GM12875 (cell line): ENCODE measurements at regions not wholly inside any gene's neighbourhood (a gene's known extent, or its start where the extent isn't known, plus 50 kb on each side); places are given as distances from the start of the nearest gene placed in this dataset.

ENCODE experiments used
- H3K4me3 ChIP-seq: one replicate; pipeline ENCODE4 v1.5.1; 2011; ENCODE audit warnings: low read depth, low read length, control low read depth
- TF ChIP-seq, protein P1 (sequence below): IDR thresholded peaks from 2 replicates; pipeline ENCODE4 v1.5.1; 2011; ENCODE audit warnings: low read depth, mild to moderate bottlenecking, control low read depth, inconsistent platforms, low read length, moderate library complexity, borderline replicate concordance; ENCODE audit not compliant: insufficient read depth

DNA sequence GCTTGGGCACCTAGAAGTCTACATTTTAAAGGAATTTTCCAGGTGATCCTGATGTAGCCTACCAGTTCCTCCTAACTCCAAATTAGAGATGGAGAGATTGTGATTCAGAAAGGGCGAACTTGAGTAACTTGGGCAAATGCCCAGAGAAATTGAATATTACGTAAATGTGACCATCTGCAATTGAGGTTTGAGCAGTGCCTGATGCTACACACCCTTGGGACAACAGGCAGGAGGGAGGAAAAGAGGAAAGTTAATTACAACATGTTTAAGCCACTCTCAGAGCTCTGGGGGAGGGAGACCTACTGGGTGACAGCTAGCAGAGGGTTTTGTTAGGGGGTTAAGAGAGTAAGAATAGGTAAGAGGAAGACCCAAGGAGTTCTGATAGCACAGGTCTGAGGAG lies 208.9 kb downstream of the LPIN1 start:
- TF ChIP-seq, protein P1, sequence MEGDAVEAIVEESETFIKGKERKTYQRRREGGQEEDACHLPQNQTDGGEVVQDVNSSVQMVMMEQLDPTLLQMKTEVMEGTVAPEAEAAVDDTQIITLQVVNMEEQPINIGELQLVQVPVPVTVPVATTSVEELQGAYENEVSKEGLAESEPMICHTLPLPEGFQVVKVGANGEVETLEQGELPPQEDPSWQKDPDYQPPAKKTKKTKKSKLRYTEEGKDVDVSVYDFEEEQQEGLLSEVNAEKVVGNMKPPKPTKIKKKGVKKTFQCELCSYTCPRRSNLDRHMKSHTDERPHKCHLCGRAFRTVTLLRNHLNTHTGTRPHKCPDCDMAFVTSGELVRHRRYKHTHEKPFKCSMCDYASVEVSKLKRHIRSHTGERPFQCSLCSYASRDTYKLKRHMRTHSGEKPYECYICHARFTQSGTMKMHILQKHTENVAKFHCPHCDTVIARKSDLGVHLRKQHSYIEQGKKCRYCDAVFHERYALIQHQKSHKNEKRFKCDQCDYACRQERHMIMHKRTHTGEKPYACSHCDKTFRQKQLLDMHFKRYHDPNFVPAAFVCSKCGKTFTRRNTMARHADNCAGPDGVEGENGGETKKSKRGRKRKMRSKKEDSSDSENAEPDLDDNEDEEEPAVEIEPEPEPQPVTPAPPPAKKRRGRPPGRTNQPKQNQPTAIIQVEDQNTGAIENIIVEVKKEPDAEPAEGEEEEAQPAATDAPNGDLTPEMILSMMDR = no peak
- H3K4me3 ChIP-seq = no peak overlapping the region

DNA sequence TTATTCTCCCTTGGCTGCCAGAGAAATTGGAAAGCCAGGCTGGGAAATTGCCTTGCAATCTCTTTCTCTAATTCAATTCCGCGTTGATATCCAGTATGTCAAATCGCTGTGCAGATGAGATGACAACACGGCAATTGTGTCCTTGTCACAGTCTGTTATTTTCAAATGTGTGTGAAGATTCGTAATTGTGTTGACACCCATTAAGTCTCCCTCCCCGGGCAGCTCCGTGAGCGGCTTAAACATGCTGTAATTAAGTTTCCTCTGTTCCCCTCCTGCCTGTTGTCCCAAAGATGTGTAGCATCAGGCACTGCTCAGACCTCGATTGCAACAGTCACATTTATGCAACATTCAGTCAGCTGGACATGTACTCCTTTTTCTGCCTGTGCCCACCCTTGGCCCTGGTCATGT lies 209.5 kb downstream of the LPIN1 start:
- TF ChIP-seq, protein P1 = no peak
- no peak overlapping the region for H3K4me3 ChIP-seq

DNA sequence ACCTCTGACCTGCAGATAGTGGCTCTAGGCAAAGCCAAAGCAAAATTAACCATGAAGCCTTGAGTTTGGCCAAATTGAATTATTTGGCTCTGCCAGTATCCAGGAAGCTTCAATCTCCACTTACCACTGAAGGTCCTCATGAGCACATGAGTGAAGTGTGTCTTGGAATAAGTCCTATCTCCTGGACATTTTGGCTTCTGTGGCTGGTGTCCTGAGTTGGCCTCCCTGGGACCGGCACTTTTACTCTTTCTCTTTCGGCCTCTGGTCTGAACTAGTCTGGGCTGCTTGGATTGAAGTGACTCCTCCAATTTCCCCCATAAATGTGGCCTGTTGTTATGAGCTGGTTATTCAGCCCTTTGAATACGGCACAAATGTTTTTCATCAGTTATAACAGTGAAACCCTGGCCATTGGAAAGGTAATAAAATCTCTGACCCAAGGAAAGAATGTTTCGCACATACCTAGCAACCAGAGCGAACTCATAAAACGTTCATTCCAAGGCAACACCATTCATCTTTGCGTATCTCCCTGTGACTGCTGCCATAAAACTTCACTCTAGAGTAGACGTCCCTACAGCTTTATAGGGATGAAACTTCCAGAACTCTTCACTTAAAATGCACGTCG lies 216.4 kb downstream of the LPIN1 start:
- TF ChIP-seq, protein P1 = no peak
- H3K4me3 ChIP-seq = no peak overlapping the region

DNA sequence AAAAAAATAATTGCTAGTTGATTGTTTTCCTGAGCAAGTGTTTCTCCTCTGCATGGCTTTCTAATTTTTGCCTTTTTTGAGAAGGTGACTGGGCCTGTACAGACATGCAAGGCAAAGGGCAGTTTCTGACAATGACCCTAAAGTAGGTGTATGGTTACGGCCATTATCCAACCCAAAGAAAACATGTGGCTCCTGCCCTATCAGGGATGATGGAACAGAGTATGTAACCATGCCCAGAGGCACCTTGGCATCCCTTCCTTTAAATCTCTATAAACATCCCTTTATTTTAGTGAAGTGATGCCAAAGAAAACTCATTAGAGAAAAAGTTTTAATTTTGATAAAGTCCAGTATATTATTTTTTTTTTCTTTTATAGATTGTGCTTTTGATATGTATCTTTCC lies 217.5 kb downstream of the LPIN1 start:
- H3K4me3 ChIP-seq = no peak overlapping the region
- TF ChIP-seq, protein P1 = no peak

DNA sequence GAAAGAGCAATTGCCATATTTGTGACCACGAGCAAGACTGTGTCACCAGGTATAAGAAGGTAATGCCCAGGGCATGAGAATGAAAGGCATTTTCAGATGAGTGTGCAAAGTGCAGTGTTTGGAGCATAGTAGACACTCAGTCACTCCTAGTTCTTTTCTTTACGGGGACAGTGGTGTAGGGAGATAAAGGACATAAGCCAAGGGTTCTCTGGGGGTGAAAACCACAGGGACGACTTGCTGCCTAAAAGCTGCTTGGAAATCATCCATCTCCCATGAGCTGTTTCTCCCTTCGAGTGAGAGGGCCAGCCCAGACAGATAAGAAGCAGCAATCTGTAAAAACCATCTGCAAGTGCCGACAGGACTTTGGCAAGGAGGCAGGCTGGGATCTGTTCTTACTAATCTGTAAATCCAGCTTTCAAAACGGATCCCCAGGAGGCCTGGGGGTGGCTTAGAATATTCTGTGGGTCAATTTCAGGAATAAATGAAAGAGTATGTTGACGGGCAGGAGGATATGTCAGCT lies 221.6 kb downstream of the LPIN1 start:
- no peak overlapping the region for H3K4me3 ChIP-seq
- TF ChIP-seq, protein P1 = no peak

DNA sequence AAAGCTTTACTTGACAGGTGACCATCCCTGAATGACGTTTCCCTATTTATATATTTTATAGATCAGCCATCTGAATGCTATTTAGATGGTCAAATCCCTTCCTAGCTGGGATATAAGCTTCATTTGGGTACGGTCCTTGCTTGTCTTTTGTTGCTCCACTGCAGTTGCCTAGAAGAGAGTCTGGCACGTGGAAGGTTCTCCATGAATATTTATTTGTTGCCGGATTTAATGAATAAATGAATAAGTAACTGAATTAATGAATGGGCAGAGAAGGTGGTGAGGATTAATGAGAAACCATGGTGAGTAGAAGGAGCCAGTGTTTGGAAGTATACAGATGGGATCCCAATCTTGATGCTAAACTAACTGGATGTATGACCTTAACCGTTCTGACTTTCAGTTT lies 222.1 kb downstream of the LPIN1 start:
- TF ChIP-seq, protein P1 = no peak

DNA sequence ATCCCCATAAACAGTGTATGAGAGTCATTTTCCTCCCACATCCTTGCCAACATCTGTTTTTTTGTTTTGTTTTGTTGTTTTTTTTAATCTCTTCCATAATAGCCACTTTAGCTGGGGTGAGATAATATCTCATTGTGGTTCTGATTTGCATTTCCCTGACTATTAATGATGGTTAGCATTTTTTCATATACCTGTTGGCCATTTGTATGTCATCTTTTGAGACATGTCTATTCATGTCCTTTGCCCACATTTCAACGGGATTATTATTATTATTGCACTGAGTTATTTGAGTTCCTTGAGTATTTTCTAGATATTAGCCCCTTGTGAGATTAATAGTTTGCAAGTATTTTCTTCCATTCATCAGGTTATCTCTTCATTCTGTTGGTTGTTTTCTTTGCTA lies 223.3 kb downstream of the LPIN1 start:
- TF ChIP-seq, protein P1 = no peak
- no peak overlapping the region for H3K4me3 ChIP-seq

More for the DNA sequence above, 222.1 kb downstream of the LPIN1 start:
- H3K4me3 ChIP-seq = no peak overlapping the region
